CD4-positive, alpha-beta T cell (primary cell): ENCODE measurements at regions not wholly inside any gene's neighbourhood (a gene's known extent, or its start where the extent isn't known, plus 50 kb on each side); places are given as distances from the start of the nearest gene placed in this dataset.

Experiments used
- ATAC-seq: fragments of 200-7000 bp; cut with Tn5 transposase; one replicate; pipeline ENCODE4 v1.10.0; 2022; ENCODE audit warnings: mild to moderate bottlenecking; ENCODE audit not compliant: poor library complexity
- CTCF ChIA-PET: fragments of 350-600 bp; sonication (Branson Sonifier 250); formaldehyde crosslinking; loops from one replicate; lab custom pipeline; 2021; ENCODE audit warnings: antibody characterized with exemption, inconsistent platforms; lab: Charles Lee
- POLR2A ChIA-PET: fragments of 350-600 bp; sonication (Branson Sonifier 250); formaldehyde crosslinking; loops from one replicate; lab custom pipeline; 2021; ENCODE audit warnings: antibody characterized with exemption, inconsistent platforms; lab: Charles Lee
- DNase-seq, 14 experiments: peaks; one replicate each; pipeline ENCODE4 v3.0.0-alpha.2; 2013 to 2020; ENCODE audit warnings: mixed read lengths in 2 of 14
- H3K27ac ChIP-seq, 2 donors: one replicate each; pipeline versions ENCODE4 v1.5.1 to v1.7.0; 2013; ENCODE audit warnings: low read length in 2 of 2, low read depth in 1 of 2, mild to moderate bottlenecking in 1 of 2
- H3K27me3 ChIP-seq, 2 experiments: 1 replicate in 1 of 2; 2 replicates in 1 of 2; pipeline versions ENCODE4 v1.6.1 to v1.7.0; 2013; ENCODE audit warnings: low read length in 2 of 2, control low read depth in 1 of 2, mild to moderate bottlenecking in 1 of 2, moderate library complexity in 1 of 2; ENCODE audit not compliant: insufficient read depth in 2 of 2, control insufficient read depth in 1 of 2
- H3K36me3 ChIP-seq: one replicate; pipeline ENCODE4 v1.6.1; 2013; ENCODE audit warnings: low read length, control low read depth; ENCODE audit not compliant: insufficient read depth
- H3K4me1 ChIP-seq: one replicate; pipeline ENCODE4 v1.6.1; 2013; ENCODE audit warnings: low read length, control low read depth; ENCODE audit not compliant: insufficient read depth
- H3K4me3 ChIP-seq: one replicate; pipeline ENCODE4 v1.5.1; 2013; ENCODE audit warnings: mild to moderate bottlenecking, low read length, moderate library complexity
- H3K9me3 ChIP-seq, 2 experiments: 1 replicate in 1 of 2; 2 replicates in 1 of 2; pipeline versions ENCODE4 v1.6.1 to v1.7.0; 2013; ENCODE audit warnings: low read length in 2 of 2, mild to moderate bottlenecking in 2 of 2, control low read depth in 1 of 2, moderate library complexity in 1 of 2; ENCODE audit not compliant: control insufficient read depth in 1 of 2, insufficient read depth in 1 of 2
- H3K27ac Mint-ChIP-seq: one replicate; pipeline ENCODE4 v1.8.0; 2020; ENCODE audit warnings: mixed read lengths
- H3K27me3 Mint-ChIP-seq: one replicate; pipeline ENCODE4 v1.8.0; 2021; ENCODE audit warnings: mixed read lengths
- H3K36me3 Mint-ChIP-seq: one replicate; pipeline ENCODE4 v1.8.0; 2021; ENCODE audit warnings: low read depth, mixed read lengths
- H3K4me1 Mint-ChIP-seq: one replicate; pipeline ENCODE4 v1.8.0; 2021; ENCODE audit warnings: low read depth, mixed read lengths
- H3K4me3 Mint-ChIP-seq: one replicate; pipeline ENCODE4 v1.8.0; 2020; ENCODE audit warnings: mild to moderate bottlenecking, mixed read lengths
- H3K9me3 Mint-ChIP-seq: one replicate; pipeline ENCODE4 v1.8.0; 2020; ENCODE audit warnings: mixed read lengths
- intact Hi-C, 2 experiments: fragments of 100-400 bp; cut with DNase I in 1 of 2; cut with micrococcal nuclease in 1 of 2; formaldehyde crosslinking; loops; one replicate each; pipeline versions ENCODE4 v1.15.1 to v1.9.0; 2023 to 2025; cut with DNase I, micrococcal nuclease
- TF ChIP-seq, protein P1 (sequence below): fragments of 200-600 bp; IDR thresholded peaks from one replicate; pipeline ENCODE4 v1.8.0; 2022; ENCODE audit warnings: antibody characterized with exemption, mild to moderate bottlenecking

DNA sequence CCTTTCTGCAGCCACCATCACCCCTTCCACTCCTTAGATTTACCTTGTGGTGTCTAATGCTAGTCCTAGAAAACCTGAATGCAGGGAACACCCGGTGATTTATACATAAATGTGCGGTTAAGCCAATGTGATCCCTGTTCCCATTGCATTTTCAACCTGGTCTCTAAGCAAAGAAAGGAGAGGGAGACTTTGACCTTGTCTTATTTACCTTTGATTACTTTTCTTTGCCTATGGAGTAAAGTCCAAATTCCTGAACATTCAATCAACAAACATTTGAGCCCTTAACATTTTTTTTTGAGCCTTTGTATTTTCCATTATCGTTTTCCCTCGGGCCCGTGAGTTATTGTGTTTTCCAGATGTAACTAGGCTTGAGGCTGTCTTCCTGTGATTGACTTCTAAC, 233.9 kb downstream of the ZNF248 start:
- H3K4me3 Mint-ChIP-seq = no peak overlapping the region
- ATAC-seq = no peak
- Histone ChIP-seq H3K9me3 (peaks cover 9 to 22% of the 10 kb centered on the region in 2 experiments), H3K4me3 (no peak overlapping the region), H3K27me3 (no peaks in the 10 kb centered on the region), H3K4me1 (no peaks in the 10 kb centered on the region), H3K36me3 (no peaks in the 10 kb centered on the region), H3K27ac (no peak overlapping the region)
- DNase-seq = no peak
- no peaks in the 10 kb centered on the region for H3K4me1 Mint-ChIP-seq
- POLR2A ChIA-PET = no interaction called here
- H3K36me3 Mint-ChIP-seq = no peaks in the 10 kb centered on the region
- CTCF ChIA-PET = no interaction called here
- H3K9me3 Mint-ChIP-seq = peaks cover 21% of the 10 kb centered on the region
- TF ChIP-seq, protein P1, sequence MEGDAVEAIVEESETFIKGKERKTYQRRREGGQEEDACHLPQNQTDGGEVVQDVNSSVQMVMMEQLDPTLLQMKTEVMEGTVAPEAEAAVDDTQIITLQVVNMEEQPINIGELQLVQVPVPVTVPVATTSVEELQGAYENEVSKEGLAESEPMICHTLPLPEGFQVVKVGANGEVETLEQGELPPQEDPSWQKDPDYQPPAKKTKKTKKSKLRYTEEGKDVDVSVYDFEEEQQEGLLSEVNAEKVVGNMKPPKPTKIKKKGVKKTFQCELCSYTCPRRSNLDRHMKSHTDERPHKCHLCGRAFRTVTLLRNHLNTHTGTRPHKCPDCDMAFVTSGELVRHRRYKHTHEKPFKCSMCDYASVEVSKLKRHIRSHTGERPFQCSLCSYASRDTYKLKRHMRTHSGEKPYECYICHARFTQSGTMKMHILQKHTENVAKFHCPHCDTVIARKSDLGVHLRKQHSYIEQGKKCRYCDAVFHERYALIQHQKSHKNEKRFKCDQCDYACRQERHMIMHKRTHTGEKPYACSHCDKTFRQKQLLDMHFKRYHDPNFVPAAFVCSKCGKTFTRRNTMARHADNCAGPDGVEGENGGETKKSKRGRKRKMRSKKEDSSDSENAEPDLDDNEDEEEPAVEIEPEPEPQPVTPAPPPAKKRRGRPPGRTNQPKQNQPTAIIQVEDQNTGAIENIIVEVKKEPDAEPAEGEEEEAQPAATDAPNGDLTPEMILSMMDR = no peak
- intact Hi-C loops = no loop called here
- no peaks in the 10 kb centered on the region for H3K27me3 Mint-ChIP-seq
- no peak overlapping the region for H3K27ac Mint-ChIP-seq

DNA sequence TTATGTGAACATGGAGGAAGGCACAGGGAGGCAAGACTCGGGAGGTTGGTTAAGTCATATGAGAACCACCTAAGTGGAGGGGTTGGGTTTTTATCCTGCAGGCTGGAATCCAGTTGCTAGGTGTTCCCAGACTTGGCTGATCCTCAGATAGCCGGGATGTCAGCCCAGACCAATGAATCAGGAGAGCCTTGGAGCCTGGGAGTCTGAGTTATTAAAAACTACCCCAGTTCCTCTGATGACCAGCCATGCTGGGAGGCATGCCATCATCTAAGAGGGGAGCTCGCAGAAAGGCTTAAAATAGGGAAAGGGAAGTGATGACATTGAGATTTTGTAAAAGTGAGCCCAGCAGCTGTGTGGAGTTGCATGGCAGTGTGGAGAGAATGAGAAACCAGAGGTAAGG, 238.1 kb downstream of the ZNF248 start:
- Histone ChIP-seq H3K27ac (no peak overlapping the region), H3K27me3 (no peaks in the 10 kb centered on the region), H3K36me3 (no peaks in the 10 kb centered on the region), H3K4me3 (no peak overlapping the region), H3K9me3 (peaks cover 19 to 26% of the 10 kb centered on the region in 2 experiments), H3K4me1 (no peaks in the 10 kb centered on the region)
- no peaks in the 10 kb centered on the region for H3K27me3 Mint-ChIP-seq
- TF ChIP-seq, protein P1 = no peak
- intact Hi-C loops = no loop called here
- H3K27ac Mint-ChIP-seq = no peak overlapping the region
- no peaks in the 10 kb centered on the region for H3K36me3 Mint-ChIP-seq
- DNase-seq = no peak
- no peaks in the 10 kb centered on the region for H3K4me1 Mint-ChIP-seq
- ATAC-seq = no peak
- ChIA-PET CTCF (no interaction called here), POLR2A (no interaction called here)
- peaks cover 19% of the 10 kb centered on the region for H3K9me3 Mint-ChIP-seq
- H3K4me3 Mint-ChIP-seq = no peak overlapping the region

- no peak for ATAC-seq
- CTCF ChIA-PET = no interaction called here
- no peak overlapping the region for H3K4me3 Mint-ChIP-seq
Measured at GRCh38 chr10:37588299-37588698, 269.1 kb downstream of the ZNF248 start.

More at GRCh38 chr10:37588299-37588698, 269.1 kb downstream of the ZNF248 start:
- Mint-ChIP-seq H3K9me3 (peaks cover 15% of the 10 kb centered on the region), H3K27ac (no peak overlapping the region), H3K4me1 (no peaks in the 10 kb centered on the region), H3K27me3 (no peaks in the 10 kb centered on the region), H3K36me3 (no peaks in the 10 kb centered on the region)
- POLR2A ChIA-PET = no interaction called here
- no peak for DNase-seq
- Histone ChIP-seq H3K4me3 (no peak overlapping the region), H3K27me3 (no peaks in the 10 kb centered on the region), H3K9me3 (peaks cover 0 to 5% of the 10 kb centered on the region in 2 experiments), H3K36me3 (no peaks in the 10 kb centered on the region), H3K27ac (no peak overlapping the region), H3K4me1 (no peaks in the 10 kb centered on the region)
- intact Hi-C loops = no loop called here
- TF ChIP-seq, protein P1 = no peak
